GM19452 (cell line): ENCODE measurements at regions not wholly inside any gene's neighbourhood (a gene's known extent, or its start where the extent isn't known, plus 50 kb on each side); places are given as distances from the start of the nearest gene placed in this dataset.

ENCODE experiments used
- ATAC-seq: cut with Tn5 transposase; IDR thresholded peaks from one replicate; pipeline ENCODE4 v1.9.1; 2021; ENCODE audit not compliant: unreplicated experiment

DNA sequence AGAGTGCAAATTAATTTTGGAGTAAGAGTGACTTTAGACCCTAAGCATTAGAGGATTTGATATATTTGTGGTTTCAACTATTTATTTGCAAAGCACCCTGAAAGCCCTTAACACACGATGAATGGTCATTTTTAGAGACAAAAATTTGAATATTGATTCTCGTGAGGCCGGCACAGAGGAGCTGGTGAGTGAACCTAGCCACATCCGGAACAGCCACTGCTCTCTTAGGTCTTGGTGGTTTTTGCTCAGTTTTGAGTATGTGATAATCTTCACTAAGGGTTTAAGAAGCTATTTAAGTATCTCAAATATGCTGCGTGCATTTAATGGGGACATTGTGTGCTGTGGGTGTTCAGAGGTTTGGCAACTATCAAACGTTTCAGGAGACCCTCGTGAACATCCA lies 204.8 kb downstream of the TSN start:
- no peak for ATAC-seq

DNA sequence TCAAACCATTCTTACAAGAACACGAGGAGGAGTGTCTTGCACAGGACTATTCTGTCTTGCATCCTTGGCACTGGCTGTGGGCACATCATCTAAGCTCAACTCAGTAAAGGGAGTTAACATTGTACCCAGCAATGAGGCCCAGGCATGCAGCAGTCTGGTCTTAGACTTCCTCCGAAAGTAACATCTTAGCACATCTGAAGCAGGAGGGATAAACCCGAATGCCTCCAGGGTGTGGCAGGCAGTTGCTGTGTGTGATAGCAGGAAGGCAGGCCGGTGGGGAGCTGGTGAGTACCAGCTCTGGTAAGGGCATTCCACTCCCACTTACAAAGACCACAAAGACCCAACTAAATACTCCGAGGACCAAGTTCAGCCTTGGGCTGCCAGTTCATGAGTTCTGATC lies 206.3 kb downstream of the TSN start:
- ATAC-seq = no peak

DNA sequence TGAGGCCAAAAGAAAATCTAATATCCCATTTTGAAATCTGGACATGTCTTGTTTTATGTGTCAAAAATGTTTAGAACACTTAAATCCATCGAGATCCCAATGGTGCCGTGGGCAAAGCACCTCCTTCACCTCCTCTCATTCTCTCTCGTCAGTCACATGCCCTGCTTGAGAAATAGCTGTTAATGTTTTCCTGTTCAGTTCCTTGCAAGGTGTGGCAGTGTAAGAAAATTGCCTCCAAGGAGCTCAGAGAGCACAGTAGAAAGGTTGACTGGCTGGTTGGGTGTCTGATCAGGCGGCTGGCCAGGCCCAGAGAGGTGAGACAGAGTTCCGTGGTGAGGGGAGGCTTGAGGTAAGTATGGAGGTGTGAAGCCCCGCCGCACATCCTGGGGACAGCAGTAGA lies 210.2 kb downstream of the TSN start:
- ATAC-seq = no peak

DNA sequence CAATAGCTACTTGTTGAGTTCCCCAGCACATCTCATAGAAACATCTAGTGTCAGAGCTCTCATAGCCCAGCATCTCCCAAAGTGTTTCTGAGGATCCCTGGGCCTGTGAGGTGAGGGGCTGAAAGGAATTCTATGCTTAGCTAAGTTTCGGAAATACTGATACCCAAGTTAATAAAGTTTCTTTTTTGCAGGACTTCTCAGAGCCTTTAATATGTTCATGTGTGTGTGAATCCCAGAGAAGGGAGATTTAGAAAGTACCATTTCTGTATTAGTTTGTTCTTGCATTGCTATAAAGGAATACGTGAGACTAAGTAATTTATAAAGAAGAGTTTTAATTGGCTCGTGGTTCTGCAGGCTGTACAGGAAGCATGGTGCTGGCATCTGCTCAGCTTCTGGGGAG lies 211.2 kb downstream of the TSN start:
- ATAC-seq = no peak

DNA sequence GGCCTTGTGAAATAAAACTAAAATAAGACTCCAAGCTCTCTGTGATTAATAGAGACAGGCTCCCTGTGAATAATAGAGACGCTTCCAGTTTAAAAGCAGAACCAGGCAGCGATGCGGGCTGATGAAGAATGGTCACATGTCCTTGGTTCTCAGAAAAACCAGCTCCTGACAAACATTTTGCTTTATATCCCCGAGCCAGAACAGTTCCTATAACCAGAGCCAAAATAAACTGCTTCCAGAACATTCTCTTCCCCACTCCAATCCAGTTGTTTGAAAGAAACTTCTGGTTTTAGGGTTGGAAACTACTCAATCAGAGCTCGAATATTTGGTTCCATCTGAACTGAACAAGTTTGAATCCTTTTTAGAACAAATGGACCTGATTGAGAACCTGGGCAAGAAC lies 213.7 kb downstream of the TSN start:
- no peak for ATAC-seq

DNA sequence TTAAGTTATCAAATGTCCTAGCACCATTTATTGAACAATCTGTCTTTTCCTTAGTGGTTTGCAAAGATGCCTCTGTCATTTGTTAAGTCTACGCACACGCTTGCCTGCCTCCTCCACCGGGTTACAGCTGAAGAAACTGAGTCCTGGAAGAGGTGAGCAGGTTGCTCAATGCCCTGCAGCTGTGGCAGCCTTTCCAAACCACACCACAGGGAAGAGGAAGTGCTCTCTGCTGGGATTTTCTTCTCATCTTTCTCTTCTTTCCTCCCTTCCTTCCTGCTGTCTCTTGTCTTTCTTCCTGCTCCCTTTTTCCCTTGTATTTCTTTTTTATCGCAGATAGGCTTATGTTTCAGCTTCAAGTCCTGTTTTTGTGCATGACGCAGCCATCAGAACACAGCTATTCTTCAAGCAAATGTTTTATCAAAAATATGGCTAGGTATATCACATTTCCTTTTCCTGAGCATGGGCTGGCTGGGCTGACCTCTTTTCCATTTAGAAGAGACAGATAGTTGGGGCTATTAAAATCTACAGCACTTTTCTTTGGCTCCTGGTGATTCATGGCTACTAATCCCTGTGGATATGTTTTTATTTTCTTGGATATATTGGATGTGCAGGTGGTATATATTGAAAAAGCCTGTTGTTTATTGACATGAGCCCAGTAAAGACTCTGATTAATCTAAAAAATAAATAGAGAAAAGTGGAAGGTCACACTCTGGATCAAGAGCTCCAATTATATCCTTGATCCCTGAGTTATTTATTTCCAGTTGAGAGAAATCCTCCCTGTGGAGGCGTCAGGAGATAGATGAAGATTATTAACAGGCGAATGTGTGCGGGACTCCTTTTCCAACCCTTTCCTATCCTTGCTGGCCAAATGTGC lies 214.6 kb downstream of the TSN start:
- ATAC-seq = no peak

DNA sequence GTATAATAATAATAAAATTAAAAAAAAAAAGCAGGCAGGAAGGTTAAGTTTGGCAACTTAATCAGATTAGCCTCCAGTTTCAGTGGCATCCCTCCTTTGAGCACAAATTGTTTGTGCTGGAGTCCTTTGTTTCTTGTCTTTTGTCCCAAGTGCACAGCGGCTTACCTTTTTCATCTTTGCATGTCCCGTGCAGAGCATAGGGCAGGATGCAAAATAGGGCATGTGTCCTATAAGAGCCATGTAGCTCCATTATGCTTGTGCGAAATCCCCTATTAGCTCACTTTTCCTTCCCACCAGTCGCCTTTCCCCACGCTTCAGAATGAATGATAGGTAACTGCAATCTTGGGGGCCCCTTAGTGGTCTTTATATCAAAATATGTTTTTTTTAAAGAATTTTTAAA lies 216.8 kb downstream of the TSN start:
- no peak for ATAC-seq

DNA sequence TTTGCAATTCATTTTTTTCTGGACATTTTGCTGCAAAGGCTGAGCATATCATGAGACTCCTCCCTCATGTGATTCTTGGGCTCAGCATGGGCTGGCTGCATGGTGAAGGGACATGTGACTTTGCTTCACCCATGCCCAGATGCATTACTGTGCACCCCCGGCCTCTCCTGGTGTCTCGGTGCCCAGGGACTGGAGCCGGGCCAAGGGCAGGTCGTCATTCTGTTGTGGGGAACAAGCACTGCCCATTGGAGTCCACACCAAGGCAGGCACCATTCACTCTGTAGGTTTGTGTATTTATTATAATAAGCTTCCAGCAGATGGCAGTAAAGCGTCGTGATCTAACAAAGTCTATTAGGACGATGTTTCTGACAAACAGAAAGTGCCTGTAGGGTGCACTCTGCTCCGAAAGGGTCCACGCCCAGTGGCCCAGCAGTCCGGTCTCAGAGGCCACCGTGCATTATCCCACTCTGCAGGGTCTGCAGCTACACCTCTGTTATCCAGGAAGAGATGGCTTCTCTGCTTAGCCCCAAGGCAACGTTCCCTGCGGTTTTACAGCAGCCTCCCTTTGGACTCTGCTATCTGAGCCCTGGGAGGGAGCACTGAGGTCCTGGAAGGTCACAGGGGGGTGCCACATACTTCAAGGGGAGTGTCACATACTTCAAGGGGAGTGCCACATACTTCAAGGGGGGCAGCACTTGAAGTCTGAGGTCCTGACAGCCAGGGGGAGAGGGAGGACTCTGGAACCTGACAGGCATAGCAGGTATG lies 219.6 kb downstream of the TSN start:
- ATAC-seq = peak; percentile 97

DNA sequence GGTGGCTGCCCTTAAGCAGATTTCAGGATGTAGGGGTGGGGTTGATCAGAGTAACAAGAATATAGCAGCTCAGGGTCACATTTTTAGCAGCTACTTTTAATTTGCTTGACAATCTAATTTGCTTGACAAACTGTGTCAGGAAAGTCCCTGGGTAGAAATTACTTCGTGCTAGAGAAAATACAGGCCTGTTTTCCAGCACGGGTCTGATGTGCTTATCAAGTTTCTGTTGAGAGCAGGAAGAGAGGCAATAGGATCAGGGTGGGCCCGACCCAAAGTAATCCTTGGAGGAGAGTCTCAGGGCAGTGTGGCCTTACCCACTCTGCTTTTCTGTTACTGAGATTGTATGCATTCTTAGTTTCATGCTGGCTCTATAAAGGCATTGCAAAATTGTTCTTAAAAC lies 221.5 kb downstream of the TSN start:
- no peak for ATAC-seq

DNA sequence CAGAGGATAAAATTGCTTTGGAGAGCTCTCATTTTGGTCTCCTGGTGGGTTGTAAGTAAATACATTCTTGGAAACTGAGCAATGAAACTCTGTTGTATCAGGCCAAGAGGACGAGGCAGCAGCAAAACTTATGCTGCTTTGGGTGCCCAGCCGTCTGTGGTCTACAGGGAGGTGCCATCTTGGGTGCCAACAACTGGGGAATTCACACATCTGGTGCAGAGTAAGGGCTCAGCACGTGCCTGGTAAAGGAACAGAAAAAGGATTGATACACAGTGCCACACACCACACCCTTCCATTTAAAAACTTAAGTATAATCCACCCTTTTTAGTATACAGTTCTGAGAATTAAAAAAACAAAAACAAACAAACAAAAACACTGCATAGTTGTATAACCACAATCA lies 221.9 kb downstream of the TSN start:
- no peak for ATAC-seq

DNA sequence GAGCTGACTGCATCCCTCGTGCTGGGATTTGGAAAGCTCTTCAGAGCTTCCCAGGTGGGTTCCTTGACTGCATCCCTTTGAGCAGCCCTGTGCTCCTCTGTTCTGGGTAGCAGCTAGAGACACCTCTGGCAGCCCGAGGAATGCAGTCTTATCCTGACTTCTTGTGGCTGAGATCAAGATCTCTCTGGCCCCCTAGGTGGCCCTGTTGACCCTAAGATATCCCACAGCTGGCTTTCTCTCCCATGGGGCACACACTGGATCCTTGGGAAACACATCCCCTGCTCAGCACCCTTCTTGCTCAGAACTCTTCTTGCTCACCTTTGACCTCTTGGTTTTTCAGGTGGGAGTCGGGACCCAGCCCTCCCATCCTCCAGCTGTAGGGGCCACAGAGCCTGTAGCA lies 237.2 kb downstream of the TSN start:
- no peak for ATAC-seq

DNA sequence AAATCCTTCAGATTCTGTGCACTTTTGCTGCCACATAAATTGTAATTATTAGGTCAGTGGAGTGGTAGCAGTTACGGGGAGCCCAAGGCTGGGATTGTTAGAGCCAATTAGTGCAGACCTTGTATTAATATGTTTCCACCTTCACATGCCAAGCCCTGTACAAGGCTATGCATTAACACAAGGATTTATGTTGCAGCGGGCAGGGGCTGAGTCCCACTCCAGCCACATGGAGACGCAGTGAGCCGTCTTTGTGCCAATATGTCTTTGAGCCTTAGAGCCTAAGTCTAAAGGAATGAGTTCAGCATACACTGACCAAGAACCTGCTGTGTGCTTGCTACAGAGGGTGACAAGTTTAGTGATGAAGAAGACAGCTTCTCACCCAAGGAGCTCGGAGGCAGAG lies 238.2 kb downstream of the TSN start:
- no peak for ATAC-seq

DNA sequence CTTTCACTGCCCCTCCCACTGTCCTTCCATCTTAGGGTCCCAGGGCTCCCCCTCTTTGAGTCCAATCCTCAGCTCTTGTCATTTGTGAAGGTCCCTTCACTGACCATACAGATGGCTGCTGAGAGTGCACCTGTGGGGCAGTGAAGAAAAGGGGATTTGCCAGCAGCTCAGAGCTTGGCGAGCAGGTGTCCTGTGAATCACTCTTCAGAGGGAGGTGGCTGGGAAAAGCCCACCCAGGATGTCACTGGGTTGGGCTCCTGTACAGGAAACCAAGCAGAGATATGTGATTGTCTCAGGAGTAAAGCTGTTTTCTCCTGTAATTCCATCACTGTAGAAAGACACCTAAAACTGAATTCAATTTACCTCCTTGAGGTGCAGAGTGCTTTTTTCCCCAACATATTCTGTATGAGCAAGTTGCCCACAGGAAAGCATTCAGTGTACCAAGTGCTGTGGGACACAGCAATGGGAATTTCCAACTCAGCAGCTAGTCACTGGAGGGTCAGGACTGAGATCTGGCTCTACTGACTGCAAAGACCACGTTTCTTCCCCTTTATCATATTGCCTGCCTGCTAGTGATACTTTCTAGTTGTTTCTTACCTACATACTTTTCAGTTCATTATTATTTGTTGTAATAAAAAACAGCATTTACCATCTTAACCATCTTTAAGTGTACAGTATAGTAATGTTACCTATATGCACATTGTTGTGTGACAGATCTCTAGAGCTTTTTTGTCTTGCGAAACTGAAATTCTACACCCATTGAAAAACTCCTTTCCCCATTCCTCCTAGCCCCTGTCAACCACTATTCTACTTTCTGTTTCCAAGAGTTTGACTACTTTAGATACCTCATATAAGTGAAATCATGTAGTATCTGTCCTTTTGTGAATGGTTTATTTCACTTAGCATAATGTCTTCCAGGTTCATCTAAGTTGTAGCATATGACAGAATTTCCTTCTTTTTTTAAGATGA lies 239.1 kb downstream of the TSN start:
- ATAC-seq = no peak

DNA sequence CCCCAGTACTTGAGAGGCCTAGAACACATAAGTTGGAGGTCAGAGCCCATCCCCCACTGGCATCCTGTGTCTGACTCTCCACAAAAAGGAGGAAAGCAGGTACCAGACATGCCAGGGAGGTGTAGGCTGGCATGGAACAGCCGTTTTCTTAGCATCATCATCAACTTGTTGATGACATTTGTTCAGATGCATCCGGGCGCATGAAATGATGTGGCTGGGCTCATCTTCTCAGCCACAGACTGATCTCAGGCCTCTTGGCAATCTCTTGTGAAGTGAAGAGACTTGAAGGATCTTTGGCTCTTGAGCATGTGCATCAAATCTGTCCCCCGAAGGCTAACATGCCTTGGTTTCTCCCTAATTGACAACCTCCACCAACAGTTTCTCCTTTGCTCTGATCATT lies 243.3 kb downstream of the TSN start:
- no peak for ATAC-seq

DNA sequence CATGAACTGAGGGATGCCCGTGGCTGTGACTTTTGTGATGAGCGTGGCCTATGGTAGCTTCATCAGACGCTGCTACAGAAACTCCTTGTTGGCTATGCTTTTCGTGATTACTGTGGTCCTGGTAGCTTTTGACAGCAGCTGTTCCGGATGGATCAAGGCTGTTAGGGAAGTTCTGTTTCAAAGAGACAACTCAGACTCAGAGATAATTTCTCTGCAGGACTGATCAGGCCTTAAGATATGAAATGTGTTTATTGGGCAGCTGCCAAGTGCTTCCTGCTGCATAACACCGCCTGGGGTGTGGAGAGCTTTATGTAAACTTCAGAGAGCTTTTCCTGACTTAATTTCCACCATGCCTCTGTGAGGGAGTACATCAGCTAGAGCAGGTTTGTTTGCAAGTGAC lies 243.8 kb downstream of the TSN start:
- ATAC-seq = no peak

DNA sequence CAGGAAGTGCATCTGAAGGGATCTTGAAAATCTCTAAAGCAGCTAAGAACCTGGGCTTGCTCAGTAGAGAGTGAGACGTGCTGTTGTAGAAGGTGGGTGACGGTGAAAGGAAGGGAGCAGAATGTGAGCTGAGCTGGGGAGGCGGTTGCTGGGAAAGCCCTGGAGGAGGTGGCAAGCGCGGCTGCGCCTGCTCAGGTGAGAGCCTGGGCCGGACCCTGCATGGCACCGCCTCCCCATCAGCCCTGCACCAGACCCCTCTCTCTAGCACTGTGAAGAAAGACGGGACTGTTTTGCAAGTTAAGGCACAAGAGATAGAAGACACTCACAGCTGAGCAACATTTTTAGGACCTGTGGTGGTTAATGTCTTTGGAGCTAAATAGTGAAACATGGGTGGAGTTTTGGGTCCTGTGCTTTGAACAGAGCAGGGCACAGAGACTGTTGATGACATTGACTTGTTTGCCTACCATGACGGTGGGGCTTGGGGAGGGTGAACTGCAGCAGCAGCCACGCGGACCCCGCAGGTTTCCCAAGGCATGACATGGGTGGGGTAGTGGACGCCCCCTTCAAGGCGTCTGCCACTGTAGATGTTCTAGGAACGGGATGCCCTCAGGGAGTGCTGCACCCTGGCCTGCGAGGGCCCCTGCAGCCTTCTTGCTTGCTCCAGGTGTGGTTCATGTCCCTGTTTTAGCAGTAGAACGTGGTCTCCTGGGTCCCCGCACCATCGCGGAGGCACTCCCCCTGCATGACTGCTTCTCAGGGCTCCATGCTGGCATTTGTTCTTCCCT lies 245.3 kb downstream of the TSN start:
- ATAC-seq = no peak

DNA sequence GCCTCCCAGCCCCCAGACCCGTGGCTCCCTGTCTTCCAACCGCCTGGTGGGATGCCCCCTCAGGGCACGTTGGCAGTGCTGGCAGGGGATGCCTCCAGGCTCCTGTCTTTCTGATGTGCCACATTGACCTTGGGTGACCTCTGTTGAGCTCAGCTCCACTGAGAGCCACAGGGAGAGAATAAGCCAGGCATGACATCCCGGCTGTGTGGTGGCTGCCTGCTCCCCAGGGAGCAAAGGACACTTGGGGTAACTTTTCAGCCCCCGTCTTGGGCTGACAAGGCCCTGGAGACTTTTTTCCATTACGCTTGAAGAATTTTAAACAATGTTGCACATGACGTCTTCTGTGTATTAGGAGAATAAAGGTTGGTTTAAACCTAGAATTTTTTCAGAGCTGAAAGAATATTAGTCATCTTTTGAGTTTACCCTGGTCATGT lies 246.0 kb downstream of the TSN start:
- no peak for ATAC-seq

DNA sequence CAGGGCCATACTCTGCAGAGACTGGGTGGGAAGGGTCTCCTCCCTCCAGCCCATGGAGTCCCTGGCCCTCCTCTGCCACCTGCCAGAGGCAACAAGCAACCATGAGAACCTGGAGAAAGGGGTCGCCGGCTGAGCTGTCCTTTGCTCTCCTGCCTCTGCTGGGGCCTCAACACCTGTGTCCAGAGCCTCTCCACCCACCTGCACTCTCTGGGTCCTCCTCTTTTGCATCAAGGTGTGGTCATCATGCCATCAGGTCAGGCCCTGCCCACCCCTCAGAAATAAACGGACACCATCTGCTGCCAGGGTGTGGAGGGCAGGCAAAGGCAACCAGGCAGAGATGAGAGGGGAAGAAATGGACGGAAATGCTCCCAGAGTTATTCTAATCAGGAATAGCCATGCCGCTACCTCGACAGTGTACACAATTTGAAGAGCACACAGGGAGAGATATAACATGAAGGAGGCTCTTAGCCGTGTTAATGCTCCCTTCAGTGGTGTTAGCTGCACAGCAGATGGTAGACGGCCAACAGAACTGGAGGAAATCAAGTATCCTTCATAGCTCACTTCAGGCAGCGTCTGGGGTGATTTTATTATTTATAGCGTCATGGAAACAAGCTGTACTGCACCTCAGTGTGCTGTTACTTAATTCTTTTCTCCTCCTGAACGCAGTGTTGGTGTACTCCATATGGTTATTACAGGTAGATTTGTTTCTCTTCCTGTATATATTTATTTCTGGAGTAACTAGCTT lies 247.9 kb downstream of the TSN start:
- no peak for ATAC-seq

DNA sequence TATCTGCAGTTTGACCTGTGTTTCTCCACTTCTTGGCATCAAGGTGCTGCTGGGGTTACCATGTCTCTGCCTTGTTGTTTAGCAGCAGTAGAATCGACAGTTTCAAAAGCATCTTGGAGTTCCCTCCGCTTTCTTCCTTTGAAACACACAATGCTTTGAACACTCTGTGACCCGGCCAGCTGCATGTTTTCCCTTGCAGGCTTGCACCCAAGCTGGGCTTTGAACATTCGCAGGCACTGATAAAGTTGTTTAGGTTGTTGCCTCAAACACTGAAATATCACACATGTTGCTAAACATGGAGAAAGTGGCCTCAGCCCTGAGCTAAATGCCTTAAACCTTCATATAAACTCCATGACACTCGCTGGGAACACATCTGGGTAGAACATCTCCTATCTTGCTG lies 251.7 kb downstream of the TSN start:
- ATAC-seq = no peak

DNA sequence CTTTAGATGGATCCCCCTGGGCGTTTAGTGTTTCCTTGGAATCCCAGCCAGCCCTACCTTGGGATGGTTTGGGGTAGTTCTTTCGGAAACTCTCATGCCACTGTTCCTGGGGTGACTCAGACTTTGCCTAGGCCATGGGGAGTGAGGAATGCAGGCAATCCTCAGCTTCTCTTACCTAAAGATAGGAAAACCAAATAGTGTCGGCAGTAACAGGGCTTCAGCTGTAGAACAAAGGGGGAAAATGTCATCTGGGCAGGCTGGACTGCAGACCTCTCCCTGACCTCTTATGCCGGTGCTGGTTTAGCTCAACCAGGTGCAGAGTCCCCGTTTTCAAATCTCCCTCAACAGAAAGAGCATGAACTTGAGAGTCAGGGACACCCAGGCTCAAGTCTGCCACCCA lies 252.1 kb downstream of the TSN start:
- ATAC-seq = no peak
